ENCODE measurements at regions not wholly inside any gene's neighbourhood (a gene's known extent, or its start where the extent isn't known, plus 50 kb on each side); places are given as distances from the start of the nearest gene placed in this dataset.

- DNase-seq (ENCODE audit: low read depth): no peak
Measured at GRCh38 chrX:39709812-39710211, 387.9 kb downstream of the BCOR start.

- no peak for DNase-seq (ENCODE audit: low read depth)
Measured at GRCh38 chrX:39710776-39711175, 387.0 kb downstream of the BCOR start.

- DNase-seq (ENCODE audit: low read depth): no peak
Measured at GRCh38 chrX:39714471-39714870, 383.3 kb downstream of the BCOR start.

- DNase-seq (ENCODE audit: low read depth): no peak
Measured at GRCh38 chrX:39716401-39716800, 381.4 kb downstream of the BCOR start.

GRCh38 chrX:39716802-39717540, 380.8 kb downstream of the BCOR start:
- DNase-seq (ENCODE audit: low read depth): no peak

- no peak for DNase-seq (ENCODE audit: low read depth)
Measured at GRCh38 chrX:39718981-39719380, 378.8 kb downstream of the BCOR start.

GRCh38 chrX:39720945-39721344, 376.8 kb downstream of the BCOR start:
- no peak for DNase-seq (ENCODE audit: low read depth)

GRCh38 chrX:39721566-39722279, 376.0 kb downstream of the BCOR start:
- no peak for DNase-seq (ENCODE audit: low read depth)

GRCh38 chrX:39724544-39724943, 373.2 kb downstream of the BCOR start:
- DNase-seq (ENCODE audit: low read depth): no peak

GRCh38 chrX:39725114-39725513, 372.6 kb downstream of the BCOR start:
- DNase-seq (ENCODE audit: low read depth): no peak

GRCh38 chrX:39725928-39726619, 371.7 kb downstream of the BCOR start:
- DNase-seq (ENCODE audit: low read depth): no peak

GRCh38 chrX:39726771-39727170, 371.0 kb downstream of the BCOR start:
- DNase-seq (ENCODE audit: low read depth): no peak

GRCh38 chrX:39728025-39728424, 369.7 kb downstream of the BCOR start:
- no peak for DNase-seq (ENCODE audit: low read depth)

GRCh38 chrX:39728852-39729598, 368.7 kb downstream of the BCOR start:
- DNase-seq (ENCODE audit: low read depth): no peak

GRCh38 chrX:39729981-39730661, 367.6 kb downstream of the BCOR start:
- DNase-seq (ENCODE audit: low read depth): no peak

GRCh38 chrX:39730662-39731329, 367.0 kb downstream of the BCOR start:
- peak; percentile 28 for DNase-seq (ENCODE audit: low read depth)

- DNase-seq (ENCODE audit: low read depth): no peak
Measured at GRCh38 chrX:39731330-39731667, 366.5 kb downstream of the BCOR start.

- no peak for DNase-seq (ENCODE audit: low read depth)
Measured at GRCh38 chrX:39731735-39732134, 366.0 kb downstream of the BCOR start.

GRCh38 chrX:39733745-39734144, 364.0 kb downstream of the BCOR start:
- no peak for DNase-seq (ENCODE audit: low read depth)

- DNase-seq (ENCODE audit: low read depth): no peak
Measured at GRCh38 chrX:39734174-39734776, 363.5 kb downstream of the BCOR start.

Data from T follicular helper cell (primary cell).